RPMI7951 (cell line): ENCODE measurements at regions not wholly inside any gene's neighbourhood (a gene's known extent, or its start where the extent isn't known, plus 50 kb on each side); places are given as distances from the start of the nearest gene placed in this dataset.
A peak's percentile ranks its signal among the peaks of the same experiment; 100 is the strongest.
"Not testable (repeated sequence)": the region's sequence is repeated elsewhere in the genome, so short reads cannot be mapped to it uniquely, and the experiment has no call there.

ENCODE experiments used
- DNase-seq: peaks from one replicate; pipeline ENCODE4 v3.0.0-alpha.2; 2012; ENCODE audit warnings: low read depth

DNA sequence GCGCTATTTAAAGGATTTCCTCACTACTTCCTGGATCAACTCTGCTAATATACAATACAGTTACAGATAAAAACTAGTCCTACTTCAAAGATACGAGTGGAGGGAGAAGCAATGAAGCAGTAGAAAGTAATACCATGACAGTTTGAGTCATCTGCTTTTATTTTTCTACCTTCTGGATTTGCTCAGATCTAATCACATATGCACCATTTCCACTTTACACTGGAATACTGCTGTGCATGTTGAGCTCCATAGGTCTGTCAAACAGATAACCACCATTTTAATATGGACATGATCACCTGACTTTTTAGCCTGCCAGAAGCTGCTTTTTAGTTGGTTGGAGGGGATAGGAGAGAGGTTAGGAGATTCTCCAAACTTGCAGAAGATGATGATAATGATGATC, 92.5 kb downstream of the MMUT start:
- DNase-seq = no peak

DNA sequence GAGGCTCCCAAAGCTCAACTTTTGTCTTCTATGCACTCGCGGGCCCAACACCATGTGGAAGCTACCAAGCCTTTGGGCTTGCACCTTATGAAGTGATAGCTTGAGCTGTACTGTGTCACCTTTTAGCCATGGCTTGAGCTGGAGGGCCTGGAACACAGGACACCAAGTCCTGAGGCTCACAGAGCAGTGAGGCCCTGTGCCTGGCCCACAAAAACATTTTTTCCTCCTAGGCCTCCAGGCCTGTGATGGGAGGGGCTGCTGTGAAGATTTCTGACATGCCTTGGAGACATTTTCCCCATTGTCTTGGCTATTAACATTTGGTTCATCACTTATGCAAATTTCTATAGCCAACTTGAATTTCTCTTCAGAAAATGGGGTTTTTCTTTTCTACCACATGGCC, 96.5 kb downstream of the MMUT start:
- DNase-seq = no peak

DNA sequence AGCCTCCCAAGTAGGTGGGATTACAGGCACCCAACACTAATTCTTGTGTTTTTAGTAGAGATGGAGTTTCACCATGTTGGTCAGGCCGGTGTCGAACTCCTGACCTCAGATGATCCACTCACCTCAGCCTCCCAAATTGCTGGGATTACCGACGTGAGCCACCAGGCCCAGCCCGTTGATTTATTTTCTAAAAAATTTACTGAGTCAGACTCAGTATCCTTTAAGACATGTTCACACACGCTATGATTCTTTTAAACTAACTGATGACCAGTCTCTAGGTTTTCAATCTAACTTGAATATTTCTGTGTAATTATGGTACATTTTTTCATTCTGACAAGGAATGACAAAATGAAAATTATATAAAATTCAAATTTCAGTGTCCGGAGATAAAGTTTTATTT, 114.5 kb downstream of the MMUT start:
- no peak for DNase-seq

DNA sequence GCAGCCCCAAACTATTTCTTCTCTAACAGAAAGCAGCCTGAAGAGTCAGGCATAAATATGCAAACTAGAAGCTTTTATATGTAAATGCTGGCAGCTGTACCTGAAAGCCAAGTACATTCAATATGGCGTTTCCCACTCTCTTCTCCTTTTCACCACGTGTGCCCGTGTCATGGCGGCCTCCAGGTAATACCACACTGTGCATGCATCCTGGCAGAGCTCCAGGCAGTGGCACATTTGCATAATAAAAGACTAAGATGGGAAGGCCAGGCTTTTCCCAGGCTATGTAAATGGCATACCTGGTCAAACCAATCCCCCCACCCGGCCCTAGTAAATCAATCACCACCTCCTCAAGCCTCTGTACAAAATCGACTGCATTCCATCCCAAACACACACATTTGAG, 120.6 kb downstream of the MMUT start:
- no peak for DNase-seq

DNA sequence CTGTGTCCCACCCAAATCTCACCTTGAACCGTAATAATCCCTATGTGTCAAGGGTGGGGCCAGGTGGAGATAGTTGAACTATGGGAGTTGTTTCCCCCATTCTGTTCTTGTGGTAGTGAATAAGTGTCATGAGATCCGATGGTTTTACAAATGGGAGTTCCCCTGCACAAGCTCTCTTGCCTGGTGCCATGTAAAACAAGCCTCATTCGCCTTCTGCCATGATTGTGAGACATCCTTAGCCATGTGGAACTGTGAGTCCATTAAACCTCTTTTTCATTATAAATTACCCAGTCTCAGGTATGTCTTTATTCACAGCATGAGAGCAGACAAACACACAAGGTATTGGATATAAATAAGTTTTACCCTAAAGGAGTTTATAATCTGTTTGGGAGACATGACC, 121.2 kb downstream of the MMUT start:
- no peak for DNase-seq

DNA sequence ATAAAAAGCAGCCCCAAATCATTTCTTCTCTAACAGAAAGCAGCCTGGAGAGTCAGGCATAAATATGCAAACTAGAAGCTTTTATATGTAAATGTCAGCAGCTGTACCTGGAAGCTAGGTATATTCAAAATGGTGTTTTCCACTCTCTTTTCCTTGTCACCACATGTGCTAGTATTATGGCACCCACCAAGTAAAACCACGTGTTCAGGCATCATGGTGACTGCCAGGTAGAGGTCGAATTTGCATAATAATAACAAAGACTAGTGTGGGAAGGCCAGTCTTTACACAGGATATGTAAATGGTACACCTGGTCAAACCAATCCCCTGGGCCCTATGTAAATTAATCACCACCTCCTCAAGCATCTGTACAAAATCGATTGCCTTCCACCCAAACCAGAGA, 124.0 kb downstream of the MMUT start:
- no peak for DNase-seq

DNA sequence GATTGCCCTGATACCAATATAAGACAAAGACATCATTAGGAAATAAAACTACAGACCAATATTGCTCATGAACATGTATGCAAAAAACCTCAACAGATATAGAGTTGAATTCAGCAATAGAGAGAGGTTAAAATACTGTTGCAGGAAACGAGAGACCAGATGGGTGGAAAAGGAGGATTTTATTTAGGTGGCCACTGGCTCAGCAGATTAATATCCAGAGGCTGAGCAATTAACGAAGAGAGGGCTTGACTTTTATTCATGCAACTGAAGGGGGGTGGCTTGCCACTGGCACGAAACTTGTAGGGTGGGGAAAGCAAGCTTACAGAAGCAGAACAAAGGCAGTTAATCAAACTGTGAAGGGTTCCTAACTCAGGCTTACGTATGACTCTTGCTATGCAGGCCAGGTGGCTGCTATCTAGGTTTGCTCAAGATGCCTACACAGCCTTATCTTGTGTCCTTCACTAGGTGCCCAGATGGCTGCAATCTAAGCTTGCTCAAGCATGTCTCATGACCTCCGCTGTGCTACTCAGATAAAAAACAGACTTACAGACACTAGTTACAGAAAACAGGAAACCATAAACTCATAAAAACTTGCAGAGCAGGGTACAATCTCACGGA, 126.4 kb downstream of the MMUT start:
- peak; percentile 14 for DNase-seq

DNA sequence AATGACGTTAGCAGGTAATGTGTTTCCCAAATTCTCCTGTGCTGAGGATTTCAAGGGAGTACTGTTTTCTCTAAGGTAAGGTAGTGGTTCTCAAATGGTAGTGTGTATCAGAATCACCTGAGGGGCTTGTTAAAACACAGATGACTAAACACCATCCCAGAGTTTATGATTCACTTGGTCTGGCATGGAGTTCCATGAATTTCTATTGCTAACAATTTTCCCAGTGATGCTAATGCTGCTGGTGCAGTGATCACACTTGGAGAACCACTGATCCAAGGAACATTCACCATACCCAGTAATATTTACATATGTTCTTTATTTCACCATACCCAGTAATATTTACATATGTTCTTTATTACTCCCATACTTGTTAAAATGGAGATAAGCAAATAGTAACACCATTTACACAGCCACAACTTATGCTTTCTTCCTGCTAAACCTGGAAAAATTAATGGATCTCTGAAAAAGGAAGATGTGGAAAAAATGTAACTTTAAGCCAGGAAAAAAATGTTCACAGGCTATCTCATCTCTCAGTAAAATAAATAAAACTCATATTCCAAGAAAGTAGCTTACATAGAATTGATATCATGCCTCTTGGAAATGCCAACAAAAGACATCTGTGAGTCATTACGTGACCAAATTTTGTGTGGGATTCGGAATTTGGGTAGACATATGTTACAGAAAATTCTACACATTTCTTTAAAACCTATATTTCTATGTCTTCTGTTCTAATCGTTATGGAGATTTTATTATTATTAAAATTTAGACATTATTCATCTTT, 129.5 kb downstream of the MMUT start:
- DNase-seq = no peak

DNA sequence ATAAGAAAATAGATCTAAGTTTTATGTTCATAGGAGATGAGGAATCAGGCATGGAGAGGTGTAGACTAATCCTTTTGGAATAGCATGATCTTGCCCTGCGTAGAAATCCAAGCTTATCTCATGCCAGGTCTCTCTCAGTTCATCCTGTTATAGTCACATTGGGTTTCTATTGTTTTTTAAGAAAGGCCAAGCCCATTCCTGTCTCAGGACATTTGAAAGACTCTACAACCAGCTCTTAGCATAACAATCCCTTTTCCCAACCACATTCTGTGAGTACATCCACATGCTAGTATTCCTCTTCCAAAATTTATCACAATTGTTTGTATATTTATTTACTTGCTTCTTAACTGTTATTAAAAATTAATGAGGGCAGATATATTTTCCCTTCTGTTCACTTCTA, 130.3 kb downstream of the MMUT start:
- no peak for DNase-seq

DNA sequence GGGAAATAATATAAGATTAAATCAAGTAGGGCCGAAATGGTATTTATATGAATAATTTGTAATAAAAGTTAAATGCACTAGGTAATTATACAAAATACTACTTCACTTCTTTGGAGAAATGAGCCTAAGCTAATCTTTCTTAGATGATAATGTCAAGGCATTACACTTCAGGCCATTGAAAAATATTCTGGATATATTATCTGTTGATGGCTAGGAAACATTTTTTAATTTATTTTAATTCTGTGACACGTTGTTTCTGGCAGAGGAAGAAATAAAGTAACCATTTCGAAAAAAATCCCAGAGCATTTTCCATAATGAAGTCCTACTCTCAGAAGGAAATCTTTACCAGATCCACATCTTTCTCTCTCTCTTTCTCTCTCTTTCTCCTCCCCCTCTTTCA, 133.9 kb downstream of the MMUT start:
- no peak for DNase-seq

DNA sequence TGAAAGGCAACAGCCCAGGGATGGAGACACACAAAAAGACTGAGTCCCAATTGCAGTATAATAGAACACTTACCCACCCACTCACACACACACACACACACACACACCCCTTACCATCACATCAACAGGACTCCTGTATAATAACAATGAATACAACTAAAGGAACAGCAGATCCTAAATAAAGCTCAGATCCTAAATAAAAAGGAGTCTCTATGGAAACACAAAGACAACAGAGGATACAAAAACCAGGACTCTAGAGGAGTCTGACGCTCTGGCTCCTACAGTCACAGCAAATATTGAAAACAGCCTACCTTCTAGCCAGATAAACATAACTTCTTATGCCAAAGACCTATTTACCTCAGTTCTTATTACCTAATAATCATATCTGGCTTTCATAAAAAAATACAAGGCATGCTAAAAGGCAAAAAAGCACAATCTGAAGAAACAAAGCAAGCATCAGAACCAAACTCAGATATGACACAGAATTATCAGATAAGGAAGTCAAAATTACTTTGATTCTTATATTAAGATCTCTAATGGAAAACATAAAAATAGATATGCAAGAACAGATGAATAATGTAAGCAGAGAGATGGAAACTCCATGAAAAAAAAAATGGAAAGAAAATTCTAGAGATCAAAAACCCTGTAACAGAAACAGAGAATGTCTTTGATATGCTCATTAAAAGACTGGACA, 134.9 kb downstream of the MMUT start:
- no peak for DNase-seq

DNA sequence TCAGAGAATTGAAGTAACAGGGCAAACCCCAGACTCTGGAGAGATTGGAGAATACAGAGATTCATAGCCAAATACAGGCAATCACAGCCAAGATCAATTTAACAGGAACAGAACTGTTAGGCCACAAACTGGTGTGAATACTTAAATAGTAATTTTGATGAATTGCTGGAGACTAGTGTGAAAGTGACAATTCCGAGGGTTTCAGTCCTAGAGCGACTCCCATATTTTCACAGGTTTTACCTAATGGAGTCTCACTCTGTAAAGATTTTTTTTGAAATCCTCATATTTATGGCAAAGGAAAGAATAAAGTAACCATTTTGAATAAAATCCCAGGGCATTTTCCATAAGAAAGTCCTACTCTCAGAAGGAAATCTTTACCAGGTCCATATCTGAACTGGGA, 135.5 kb downstream of the MMUT start:
- no peak for DNase-seq

DNA sequence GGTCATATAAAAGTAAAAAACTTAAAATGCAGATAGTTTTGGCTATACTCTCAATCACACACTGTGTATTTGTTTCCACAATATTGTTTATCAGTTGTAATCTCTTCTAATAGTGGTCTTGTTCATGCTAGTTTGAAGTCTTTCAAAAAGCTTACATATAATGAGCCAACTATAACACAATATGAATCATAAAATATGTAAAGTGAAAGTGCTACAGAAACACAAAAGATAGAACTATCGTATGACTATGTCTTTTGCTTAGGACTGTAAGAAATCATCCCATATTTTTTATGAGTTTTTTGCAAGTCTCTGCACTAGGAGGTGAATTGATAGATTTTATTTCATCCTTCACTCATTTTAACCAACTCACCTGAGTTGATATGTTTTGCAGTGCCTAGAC, 136.0 kb downstream of the MMUT start:
- DNase-seq = no peak

DNA sequence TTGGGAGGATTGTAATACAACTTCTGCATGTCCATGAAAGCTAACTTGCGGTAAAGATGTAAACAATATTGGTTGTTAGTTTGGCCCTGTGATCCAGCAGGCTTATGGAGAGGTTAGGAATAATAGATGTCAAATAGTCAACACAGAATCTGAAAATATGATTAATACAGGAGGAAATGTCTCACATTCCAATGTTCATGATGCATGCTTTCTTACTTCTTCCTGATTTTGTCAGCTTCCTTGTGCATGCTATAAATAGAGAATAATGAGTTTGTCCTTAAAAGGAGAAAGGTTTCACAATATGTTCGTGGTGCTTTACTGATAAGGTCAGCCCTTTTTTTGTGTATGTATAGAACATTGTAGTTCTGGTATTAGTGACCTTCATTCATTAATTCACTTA, 136.7 kb downstream of the MMUT start:
- peak; percentile 27 for DNase-seq

DNA sequence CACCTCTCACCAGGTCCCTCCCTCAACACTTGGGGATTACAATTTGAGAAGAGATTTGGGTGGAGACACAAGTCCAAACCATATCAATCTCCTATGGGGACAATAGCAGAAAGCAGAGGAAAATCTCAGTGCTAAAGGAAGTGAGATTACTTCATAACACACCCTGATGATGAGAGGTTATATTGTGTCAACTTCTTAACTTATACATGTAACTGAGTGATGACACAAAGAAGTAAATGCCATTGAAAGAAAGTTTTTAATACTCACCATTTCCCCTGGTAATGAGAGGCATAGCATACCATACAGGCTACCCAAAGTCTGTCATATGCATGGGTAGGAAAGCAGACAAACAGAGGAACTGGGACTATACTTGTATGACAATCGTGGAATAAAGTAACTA, 137.2 kb downstream of the MMUT start:
- no peak for DNase-seq

DNA sequence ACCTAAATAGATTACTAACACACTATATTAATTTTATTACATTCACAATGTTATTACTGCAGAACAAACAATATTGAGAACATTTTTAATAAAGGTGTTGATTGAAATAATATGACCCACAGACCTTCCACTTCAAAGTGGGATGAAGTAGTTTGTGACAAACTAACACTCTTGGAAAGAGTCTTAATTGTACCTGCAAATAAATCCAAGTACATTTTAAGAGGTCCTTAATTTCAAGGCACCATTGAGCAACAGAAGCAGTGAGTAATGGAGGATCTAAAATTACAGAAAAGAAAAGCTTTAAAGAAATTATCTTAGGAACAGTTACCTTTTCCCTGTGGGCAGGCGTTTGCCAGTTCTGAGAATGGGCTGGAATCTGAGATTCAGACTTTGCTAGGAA, 140.2 kb downstream of the MMUT start:
- DNase-seq = no peak

DNA sequence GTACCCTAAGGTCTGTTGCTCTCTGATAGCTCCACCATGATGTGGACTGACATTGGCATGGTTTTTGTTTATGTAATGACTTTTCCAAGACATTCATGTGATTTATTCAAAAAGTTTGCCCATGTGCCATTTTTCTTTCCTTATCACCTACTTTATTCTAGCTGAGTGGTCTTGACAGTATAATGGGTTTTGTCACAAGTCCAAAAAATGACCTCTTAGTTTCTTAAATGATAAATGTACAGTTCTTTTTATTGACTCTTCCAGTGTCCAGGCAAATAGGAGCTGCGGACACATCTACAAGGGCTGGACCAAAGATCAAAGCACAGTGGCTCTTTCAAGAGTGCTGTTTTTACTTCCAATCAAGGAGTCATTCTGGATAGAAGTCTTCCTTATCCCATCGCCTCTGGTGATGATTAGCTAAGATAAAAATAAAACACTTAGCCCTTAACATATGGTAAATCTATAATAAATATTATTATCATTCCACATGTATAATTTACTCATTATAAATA, 141.4 kb downstream of the MMUT start:
- DNase-seq = no peak

DNA sequence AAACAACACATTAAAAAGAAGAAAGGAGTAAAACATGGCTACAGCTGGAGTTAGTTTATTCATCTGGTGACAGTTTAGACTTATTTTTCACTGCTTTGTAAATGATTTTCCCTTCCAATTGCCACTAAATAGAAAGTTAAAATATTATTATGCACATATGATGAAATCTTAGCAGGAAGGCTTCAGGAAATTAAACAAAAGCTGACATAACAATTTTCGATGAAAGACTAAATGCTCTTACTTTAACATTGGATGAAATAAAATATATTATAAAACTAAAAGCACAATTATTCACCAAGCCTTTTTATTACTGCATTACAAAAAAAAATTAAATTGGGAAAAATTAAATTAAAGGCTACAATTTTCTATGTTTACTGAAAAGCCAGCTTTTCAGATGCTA, 158.0 kb downstream of the MMUT start:
- no peak for DNase-seq

DNA sequence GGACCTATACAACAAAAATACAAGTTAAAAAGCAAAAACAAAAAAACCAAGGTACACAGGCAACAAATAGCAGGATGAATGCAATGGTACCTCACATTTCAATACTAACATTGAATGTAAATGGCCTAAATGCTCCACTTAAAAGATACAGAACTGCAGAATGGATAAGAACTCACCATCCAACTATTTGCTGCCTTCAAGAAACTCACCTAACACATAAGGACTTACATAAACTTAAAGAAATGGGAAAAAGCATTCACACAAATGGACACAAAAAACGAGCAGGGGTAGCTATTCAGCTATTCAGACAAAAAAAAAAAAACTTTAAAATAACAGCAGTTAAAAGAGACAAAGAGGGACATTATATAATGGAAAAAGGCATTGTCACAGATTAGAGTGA, 158.7 kb downstream of the MMUT start:
- not testable (repeated sequence) for DNase-seq

DNA sequence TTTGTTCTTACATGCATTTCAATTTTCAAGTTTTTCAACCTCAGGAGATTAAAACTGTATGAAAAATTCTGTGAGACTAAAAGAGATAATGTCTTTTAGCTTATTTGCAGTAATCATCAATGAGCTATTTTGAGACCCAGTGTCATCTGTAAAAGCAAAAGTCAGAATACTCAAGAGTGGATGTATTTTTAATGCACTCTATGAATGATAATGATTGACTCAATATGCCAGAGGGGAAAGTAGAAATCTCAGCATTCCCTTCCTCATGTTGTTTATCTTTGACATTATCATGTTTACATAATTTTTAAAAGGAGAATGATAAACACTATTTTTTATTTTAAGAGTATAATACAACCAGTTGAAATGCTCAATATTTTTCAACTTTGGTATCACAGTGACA, 162.1 kb downstream of the MMUT start:
- DNase-seq = no peak

DNA sequence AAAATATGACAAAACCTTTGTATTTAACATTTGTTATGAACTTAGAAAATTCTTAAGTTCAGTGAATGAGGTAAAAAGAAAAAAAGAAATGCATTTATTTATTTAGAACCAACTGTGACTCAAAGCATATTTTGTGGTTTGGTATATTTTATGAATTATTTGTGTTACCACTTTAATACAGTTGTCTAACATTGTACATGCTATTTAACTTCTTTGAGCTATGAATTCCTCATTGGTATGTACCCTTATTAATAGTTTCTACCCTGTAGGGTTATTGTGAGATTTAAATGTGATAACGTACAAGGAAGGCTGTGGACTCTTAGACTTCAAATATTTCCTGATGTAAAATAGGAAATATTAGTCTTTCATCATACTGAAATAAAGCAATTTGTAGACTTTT, 162.6 kb downstream of the MMUT start:
- DNase-seq = no peak

DNA sequence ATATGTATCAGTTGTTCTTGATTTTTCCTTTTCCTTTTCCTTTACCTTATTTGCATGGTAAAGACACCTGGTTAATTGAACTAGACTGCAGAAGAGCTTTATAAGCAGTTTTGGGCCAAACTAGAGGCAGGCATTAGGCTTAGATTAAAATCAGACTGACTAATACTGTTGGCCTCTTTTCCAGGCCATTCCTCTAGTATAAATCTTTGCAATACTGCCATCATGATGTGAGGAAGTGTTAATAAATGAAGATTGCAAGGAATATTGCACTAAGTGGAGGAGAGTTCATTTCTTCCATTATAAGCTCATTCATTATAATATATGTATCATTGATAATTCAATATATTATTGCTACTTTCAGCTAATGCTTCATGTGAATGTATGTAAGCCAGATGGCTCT, 163.8 kb downstream of the MMUT start:
- no peak for DNase-seq

DNA sequence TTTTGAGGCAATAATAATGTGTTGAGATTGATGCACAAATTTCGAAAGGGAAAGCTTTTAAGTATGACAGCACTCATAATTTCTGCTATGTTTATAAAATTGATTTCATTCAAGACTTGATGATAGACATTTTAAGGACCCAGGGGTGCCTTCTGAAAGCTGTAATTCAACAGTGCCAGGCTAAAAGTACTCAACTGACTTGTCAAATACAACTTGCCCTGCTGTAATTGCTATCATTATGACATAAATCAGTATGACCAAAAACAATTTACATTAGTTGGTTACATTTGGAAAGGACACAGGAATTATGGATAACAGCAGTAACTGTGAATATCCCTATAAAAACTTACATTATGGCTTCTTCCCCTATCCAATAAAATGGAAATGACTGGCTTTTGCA, 178.9 kb downstream of the MMUT start:
- DNase-seq = no peak
